Activated CD8-positive, alpha-beta T cell treated with anti-CD3 and anti-CD28 coated beads, Interleukin-2, amount 10 ng/mL, durations not matched to agents 7 days and 5 days (primary cell): ENCODE measurements at regions not wholly inside any gene's neighbourhood (a gene's known extent, or its start where the extent isn't known, plus 50 kb on each side); places are given as distances from the start of the nearest gene placed in this dataset.

Source experiments
- ATAC-seq: fragments of 150-1000 bp; cut with Tn5 transposase; one replicate; pipeline ENCODE4 v1.10.0; 2021; ENCODE audit warnings: moderate library complexity
- CTCF ChIA-PET: fragments of 350-600 bp; sonication (Branson Sonifier 250); formaldehyde crosslinking; loops from one replicate; lab custom pipeline; 2021; ENCODE audit warnings: antibody characterized with exemption; lab: Charles Lee
- POLR2A ChIA-PET: fragments of 350-600 bp; sonication (Branson Sonifier 250); formaldehyde crosslinking; loops from one replicate; lab custom pipeline; 2021; ENCODE audit warnings: antibody characterized with exemption; lab: Charles Lee
- DNase-seq: peaks from one replicate; pipeline ENCODE4 v3.0.0-alpha.2; 2020
- H3K27ac Mint-ChIP-seq: one replicate; pipeline ENCODE4 v1.8.0; 2021; ENCODE audit warnings: mild to moderate bottlenecking, mixed read lengths
- H3K27me3 Mint-ChIP-seq: one replicate; pipeline ENCODE4 v1.8.0; 2021; ENCODE audit warnings: low read depth, mixed read lengths
- H3K36me3 Mint-ChIP-seq: one replicate; pipeline ENCODE4 v1.8.0; 2021; ENCODE audit warnings: low read depth, mixed read lengths
- H3K4me1 Mint-ChIP-seq: one replicate; pipeline ENCODE4 v1.8.0; 2021; ENCODE audit warnings: low read depth, mixed read lengths
- H3K4me3 Mint-ChIP-seq: one replicate; pipeline ENCODE4 v1.8.0; 2021; ENCODE audit warnings: mild to moderate bottlenecking, mixed read lengths
- H3K9me3 Mint-ChIP-seq: one replicate; pipeline ENCODE4 v1.8.0; 2022; ENCODE audit warnings: mixed read lengths; ENCODE audit not compliant: insufficient read depth

GRCh38 chr2:237227190-237227589, 141.5 kb downstream of the COPS8 start:
- DNase-seq, result no peak
- no peak overlapping the region for H3K27ac Mint-ChIP-seq
- peaks cover 5% of the 10 kb centered on the region for H3K4me1 Mint-ChIP-seq
- peaks cover 10% of the 10 kb centered on the region for H3K27me3 Mint-ChIP-seq
- no peaks in the 10 kb centered on the region for H3K36me3 Mint-ChIP-seq
- H3K9me3 Mint-ChIP-seq, result no peaks in the 10 kb centered on the region
- POLR2A ChIA-PET, result no interaction called here
- ATAC-seq, result no peak
- CTCF ChIA-PET, result no interaction called here
- H3K4me3 Mint-ChIP-seq, result no peak overlapping the region

DNA sequence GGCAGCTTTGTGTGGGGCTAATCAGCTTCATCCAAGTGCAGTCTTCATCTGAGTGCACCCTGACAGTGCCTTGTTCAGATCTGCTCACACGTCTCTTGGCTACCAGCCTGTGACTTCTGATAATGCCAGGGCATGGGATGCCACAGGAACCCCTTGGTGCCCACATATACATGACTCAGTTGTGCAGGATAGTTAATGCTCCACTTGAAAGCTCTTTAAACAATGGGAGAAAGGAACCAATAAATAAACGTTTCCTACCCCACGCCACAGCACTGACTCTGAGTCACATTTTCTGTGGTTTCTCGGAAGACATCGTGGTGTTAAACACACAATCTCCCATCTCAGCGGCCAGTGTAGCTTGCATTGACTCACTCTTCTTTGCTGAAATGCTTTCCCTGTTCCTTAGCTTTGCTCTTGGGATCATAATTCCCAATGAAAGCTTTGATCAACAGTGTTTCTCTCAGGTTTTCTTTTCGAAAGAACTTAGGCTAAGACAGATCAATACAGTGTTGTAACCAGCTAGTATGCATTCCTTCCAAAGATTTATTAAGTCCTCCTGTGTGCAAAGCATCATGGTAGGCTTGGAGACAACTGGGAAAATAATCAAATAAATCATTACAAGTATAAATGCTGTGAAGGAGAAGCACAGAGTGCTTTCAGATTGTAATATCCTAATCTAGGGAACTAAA, 142.0 kb downstream of the COPS8 start:
- POLR2A ChIA-PET, result no interaction called here
- CTCF ChIA-PET, result no interaction called here
- H3K27ac Mint-ChIP-seq, result no peak overlapping the region
- H3K9me3 Mint-ChIP-seq, result no peaks in the 10 kb centered on the region
- H3K36me3 Mint-ChIP-seq, result no peaks in the 10 kb centered on the region
- peaks cover 5% of the 10 kb centered on the region for H3K4me1 Mint-ChIP-seq
- H3K4me3 Mint-ChIP-seq, result no peak overlapping the region
- ATAC-seq (no peak), DNase-seq (peak; percentile 24)
- peaks cover 10% of the 10 kb centered on the region for H3K27me3 Mint-ChIP-seq

DNA sequence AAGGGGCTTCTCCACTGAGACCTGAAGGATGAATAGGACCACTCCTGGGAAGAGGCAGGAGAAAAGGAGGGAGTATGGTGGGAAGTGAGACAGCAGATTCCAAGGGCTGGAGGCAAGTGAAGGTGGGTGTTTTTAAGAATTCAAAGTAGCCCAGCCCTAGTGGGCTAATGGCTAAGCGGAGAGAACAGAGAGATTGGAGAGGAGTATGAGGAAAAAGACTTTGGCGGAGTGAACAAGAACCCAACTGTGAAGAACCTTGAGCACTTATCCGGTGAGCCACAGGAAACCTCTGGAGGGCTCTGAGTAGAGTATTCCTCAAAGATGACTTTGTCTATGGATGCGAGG, 142.6 kb downstream of the COPS8 start:
- ChIA-PET POLR2A (no interaction called here), CTCF (no interaction called here)
- H3K27ac Mint-ChIP-seq, result no peak overlapping the region
- H3K27me3 Mint-ChIP-seq, result peaks cover 10% of the 10 kb centered on the region
- H3K9me3 Mint-ChIP-seq, result no peaks in the 10 kb centered on the region
- H3K36me3 Mint-ChIP-seq, result no peaks in the 10 kb centered on the region
- ATAC-seq (no peak), DNase-seq (no peak)
- no peak overlapping the region for H3K4me3 Mint-ChIP-seq
- H3K4me1 Mint-ChIP-seq, result peaks cover 5% of the 10 kb centered on the region

DNA sequence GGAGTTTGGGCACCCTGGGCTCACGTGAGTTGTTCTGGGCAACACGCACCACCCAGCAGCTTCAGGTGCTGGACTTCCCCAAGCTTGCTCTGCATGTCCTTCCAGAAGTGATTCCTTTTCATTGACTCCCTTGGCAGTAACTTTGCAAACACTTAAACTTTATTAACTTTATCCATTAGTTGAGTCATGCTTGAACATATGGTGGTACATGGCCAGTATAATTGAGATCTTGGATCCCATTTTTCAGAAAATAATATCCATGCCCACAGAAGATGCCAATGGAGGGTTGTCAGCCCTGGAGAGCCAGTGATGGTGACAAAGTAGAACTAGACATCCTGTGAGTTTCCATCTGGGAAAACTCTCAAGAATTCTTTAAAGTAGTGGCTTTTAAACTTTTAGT, 144.2 kb downstream of the COPS8 start:
- POLR2A ChIA-PET, result no interaction called here
- CTCF ChIA-PET, result no interaction called here
- no peak for ATAC-seq
- H3K27ac Mint-ChIP-seq, result no peak overlapping the region
- H3K27me3 Mint-ChIP-seq, result peaks cover 10% of the 10 kb centered on the region
- H3K4me1 Mint-ChIP-seq, result peaks cover 5% of the 10 kb centered on the region
- H3K36me3 Mint-ChIP-seq, result no peaks in the 10 kb centered on the region
- no peaks in the 10 kb centered on the region for H3K9me3 Mint-ChIP-seq
- no peak for DNase-seq
- no peak overlapping the region for H3K4me3 Mint-ChIP-seq

- H3K9me3 Mint-ChIP-seq, result no peaks in the 10 kb centered on the region
- H3K4me1 Mint-ChIP-seq, result peaks cover 5% of the 10 kb centered on the region
- no peak overlapping the region for H3K27ac Mint-ChIP-seq
- ChIA-PET CTCF (no interaction called here), POLR2A (no interaction called here)
- DNase-seq, result no peak
- no peak for ATAC-seq
- no peaks in the 10 kb centered on the region for H3K36me3 Mint-ChIP-seq
- peaks cover 10% of the 10 kb centered on the region for H3K27me3 Mint-ChIP-seq
- no peak overlapping the region for H3K4me3 Mint-ChIP-seq
Observed at GRCh38 chr2:237230355-237230754, 144.7 kb downstream of the COPS8 start.

DNA sequence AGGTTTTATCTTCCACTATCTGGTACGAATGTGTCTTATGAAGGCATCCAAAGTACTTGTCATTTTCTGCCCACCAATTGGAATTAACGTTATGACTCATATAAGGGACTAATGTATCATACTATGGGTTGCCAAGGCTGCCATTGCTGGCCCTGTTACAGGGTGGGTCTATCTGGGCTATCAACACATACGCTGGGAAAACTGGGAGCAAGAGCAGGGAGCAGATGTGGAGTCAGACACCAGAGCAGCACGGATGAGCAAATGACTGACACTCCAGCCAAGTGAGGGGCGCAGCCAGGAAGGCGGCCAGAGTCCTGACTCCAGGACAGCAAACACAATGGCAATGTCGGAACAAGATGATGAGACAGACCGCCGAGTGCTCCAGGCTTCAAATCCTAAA, 145.9 kb downstream of the COPS8 start:
- no peaks in the 10 kb centered on the region for H3K9me3 Mint-ChIP-seq
- H3K27ac Mint-ChIP-seq, result no peak overlapping the region
- POLR2A ChIA-PET, result no interaction called here
- no peaks in the 10 kb centered on the region for H3K36me3 Mint-ChIP-seq
- ATAC-seq, result no peak
- H3K27me3 Mint-ChIP-seq, result peaks cover 9% of the 10 kb centered on the region
- DNase-seq, result no peak
- no peak overlapping the region for H3K4me3 Mint-ChIP-seq
- H3K4me1 Mint-ChIP-seq, result peaks cover 5% of the 10 kb centered on the region
- CTCF ChIA-PET, result no interaction called here

DNA sequence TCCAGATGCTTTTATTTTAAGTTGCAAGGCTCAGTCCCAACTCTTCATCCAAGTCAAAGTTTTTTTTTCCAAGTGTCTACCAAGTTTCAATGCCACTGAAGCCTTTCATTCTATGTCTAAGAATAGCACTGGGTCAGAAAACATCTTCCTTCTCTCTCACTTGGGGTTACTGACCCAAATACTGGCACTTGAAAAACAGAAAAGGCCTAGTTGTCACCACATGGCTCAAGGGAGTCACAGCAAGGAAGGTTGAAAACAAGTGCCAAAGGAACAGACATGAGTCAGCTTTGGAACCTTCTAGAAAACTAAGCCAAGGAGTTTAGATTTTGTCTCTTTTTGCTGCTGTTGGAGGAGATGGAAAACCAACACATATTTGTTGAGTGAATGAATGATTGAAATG, 146.5 kb downstream of the COPS8 start:
- Mint-ChIP-seq H3K27ac (no peak overlapping the region), H3K9me3 (no peaks in the 10 kb centered on the region), H3K4me1 (peaks cover 5% of the 10 kb centered on the region), H3K27me3 (peaks cover 10% of the 10 kb centered on the region), H3K4me3 (no peak overlapping the region), H3K36me3 (no peaks in the 10 kb centered on the region)
- POLR2A ChIA-PET, result no interaction called here
- DNase-seq (no peak), ATAC-seq (no peak)
- CTCF ChIA-PET, result no interaction called here

- Mint-ChIP-seq H3K36me3 (no peaks in the 10 kb centered on the region), H3K4me1 (no peaks in the 10 kb centered on the region), H3K4me3 (no peak overlapping the region), H3K27me3 (peaks cover 5% of the 10 kb centered on the region), H3K9me3 (no peaks in the 10 kb centered on the region), H3K27ac (no peak overlapping the region)
- DNase-seq (no peak), ATAC-seq (no peak)
- ChIA-PET POLR2A (no interaction called here), CTCF (no interaction called here)
Observed at GRCh38 chr2:237234268-237234667, 148.6 kb downstream of the COPS8 start.

GRCh38 chr2:237235383-237236095, 149.8 kb downstream of the COPS8 start:
- no peak for ATAC-seq
- CTCF ChIA-PET, result interaction anchor here (1.1 kb wide), 1 partner anchor 186 kb away, joined by 3 read pairs; no protein-coding TSS in a partner anchor
- Mint-ChIP-seq H3K9me3 (peaks cover 6% of the 10 kb centered on the region), H3K27ac (no peak overlapping the region), H3K36me3 (no peaks in the 10 kb centered on the region), H3K27me3 (peaks cover 5% of the 10 kb centered on the region), H3K4me3 (no peak overlapping the region), H3K4me1 (no peaks in the 10 kb centered on the region)
- POLR2A ChIA-PET, result no interaction called here
- no peak for DNase-seq

DNA sequence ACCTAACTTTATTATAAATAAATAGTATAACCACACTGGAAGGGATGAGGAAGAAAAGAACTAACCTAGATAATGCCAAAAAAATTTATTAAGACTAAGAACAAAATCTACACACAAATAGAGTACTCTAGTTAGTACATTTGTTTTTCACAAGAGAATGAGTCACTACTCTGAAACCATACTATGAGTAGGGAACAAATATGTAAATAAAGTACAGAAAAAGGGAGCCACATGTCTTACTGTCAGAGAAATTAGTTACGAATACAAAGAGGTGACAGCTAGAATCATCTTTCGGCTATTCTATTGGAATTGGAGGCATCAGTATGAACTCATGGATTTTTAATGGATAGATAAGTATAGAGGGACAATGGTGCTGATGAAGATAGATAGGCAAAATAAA, 150.5 kb downstream of the COPS8 start:
- POLR2A ChIA-PET, result no interaction called here
- ATAC-seq, result no peak
- peaks cover 12% of the 10 kb centered on the region for H3K9me3 Mint-ChIP-seq
- DNase-seq, result no peak
- H3K4me1 Mint-ChIP-seq, result no peaks in the 10 kb centered on the region
- CTCF ChIA-PET, result interaction anchor here (1.1 kb wide), 1 partner anchor 185 kb away, joined by 3 read pairs; no protein-coding TSS in a partner anchor
- peaks cover 5% of the 10 kb centered on the region for H3K27me3 Mint-ChIP-seq
- no peak overlapping the region for H3K4me3 Mint-ChIP-seq
- H3K27ac Mint-ChIP-seq, result no peak overlapping the region
- H3K36me3 Mint-ChIP-seq, result no peaks in the 10 kb centered on the region

GRCh38 chr2:237238249-237238648, 152.6 kb downstream of the COPS8 start:
- H3K4me1 Mint-ChIP-seq, result no peaks in the 10 kb centered on the region
- DNase-seq (no peak), ATAC-seq (no peak)
- H3K9me3 Mint-ChIP-seq, result peaks cover 18% of the 10 kb centered on the region
- H3K36me3 Mint-ChIP-seq, result no peaks in the 10 kb centered on the region
- H3K27ac Mint-ChIP-seq, result no peak overlapping the region
- H3K27me3 Mint-ChIP-seq, result peaks cover 9% of the 10 kb centered on the region
- ChIA-PET CTCF (no interaction called here), POLR2A (no interaction called here)
- H3K4me3 Mint-ChIP-seq, result no peak overlapping the region

DNA sequence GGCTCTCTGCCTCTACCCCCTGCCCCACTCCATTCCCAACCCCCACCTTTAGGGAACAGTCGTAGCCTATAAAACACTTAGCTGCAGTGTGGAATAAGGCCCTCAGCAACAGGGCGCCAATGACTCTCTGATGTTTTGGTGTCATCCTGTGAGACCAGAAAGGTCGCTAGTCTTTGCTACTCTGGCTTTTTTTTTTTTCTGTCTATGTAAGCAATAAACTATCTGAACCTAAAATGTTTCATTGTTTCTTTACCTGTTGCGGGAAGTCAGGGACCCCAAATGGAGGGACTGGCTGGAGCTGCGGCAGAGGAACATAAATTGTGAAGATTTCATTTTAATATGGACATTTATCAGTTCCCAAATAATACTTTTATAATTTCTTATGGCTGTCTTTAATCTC, 154.6 kb downstream of the COPS8 start:
- Mint-ChIP-seq H3K27me3 (peaks cover 13% of the 10 kb centered on the region), H3K9me3 (peaks cover 18% of the 10 kb centered on the region), H3K4me1 (no peaks in the 10 kb centered on the region), H3K27ac (no peak overlapping the region), H3K4me3 (no peak overlapping the region), H3K36me3 (no peaks in the 10 kb centered on the region)
- DNase-seq (no peak), ATAC-seq (no peak)
- POLR2A ChIA-PET, result no interaction called here
- CTCF ChIA-PET, result no interaction called here
